Immature natural killer cell (primary cell): ENCODE measurements at regions not wholly inside any gene's neighbourhood (a gene's known extent, or its start where the extent isn't known, plus 50 kb on each side); places are given as distances from the start of the nearest gene placed in this dataset.

Experiments
- DNase-seq, 3 donors: peaks; one replicate each; pipeline ENCODE4 v3.0.0; 2022; ENCODE audit warnings: mixed read lengths in 1 of 3
- H3K27ac Mint-ChIP-seq, 6 donors: one replicate each; pipeline ENCODE4 v1.8.0; 2020; ENCODE audit warnings: mixed read lengths in 6 of 6, mild to moderate bottlenecking in 5 of 6, inconsistent platforms in 4 of 6, moderate library complexity in 3 of 6
- H3K27me3 Mint-ChIP-seq, 3 donors: one replicate each; pipeline ENCODE4 v1.8.0; 2020 to 2021; ENCODE audit warnings: low read depth in 3 of 3, mild to moderate bottlenecking in 3 of 3, mixed read lengths in 3 of 3, moderate library complexity in 3 of 3, inconsistent platforms in 1 of 3
- H3K36me3 Mint-ChIP-seq, 3 donors: one replicate each; pipeline ENCODE4 v1.8.0; 2020; ENCODE audit warnings: mixed read lengths in 3 of 3, inconsistent platforms in 2 of 3, mild to moderate bottlenecking in 2 of 3
- H3K4me1 Mint-ChIP-seq, 2 donors: one replicate each; pipeline ENCODE4 v1.8.0; 2020; ENCODE audit warnings: inconsistent platforms in 2 of 2, mild to moderate bottlenecking in 2 of 2, mixed read lengths in 2 of 2, moderate library complexity in 1 of 2
- H3K4me3 Mint-ChIP-seq, 5 donors: one replicate each; pipeline ENCODE4 v1.8.0; 2020; ENCODE audit warnings: mild to moderate bottlenecking in 5 of 5, mixed read lengths in 5 of 5, inconsistent platforms in 3 of 5, moderate library complexity in 3 of 5
- H3K9me3 Mint-ChIP-seq, 6 donors: one replicate each; pipeline ENCODE4 v1.8.0; 2020; ENCODE audit warnings: mild to moderate bottlenecking in 6 of 6, mixed read lengths in 6 of 6, inconsistent platforms in 4 of 6, moderate library complexity in 3 of 6

DNA sequence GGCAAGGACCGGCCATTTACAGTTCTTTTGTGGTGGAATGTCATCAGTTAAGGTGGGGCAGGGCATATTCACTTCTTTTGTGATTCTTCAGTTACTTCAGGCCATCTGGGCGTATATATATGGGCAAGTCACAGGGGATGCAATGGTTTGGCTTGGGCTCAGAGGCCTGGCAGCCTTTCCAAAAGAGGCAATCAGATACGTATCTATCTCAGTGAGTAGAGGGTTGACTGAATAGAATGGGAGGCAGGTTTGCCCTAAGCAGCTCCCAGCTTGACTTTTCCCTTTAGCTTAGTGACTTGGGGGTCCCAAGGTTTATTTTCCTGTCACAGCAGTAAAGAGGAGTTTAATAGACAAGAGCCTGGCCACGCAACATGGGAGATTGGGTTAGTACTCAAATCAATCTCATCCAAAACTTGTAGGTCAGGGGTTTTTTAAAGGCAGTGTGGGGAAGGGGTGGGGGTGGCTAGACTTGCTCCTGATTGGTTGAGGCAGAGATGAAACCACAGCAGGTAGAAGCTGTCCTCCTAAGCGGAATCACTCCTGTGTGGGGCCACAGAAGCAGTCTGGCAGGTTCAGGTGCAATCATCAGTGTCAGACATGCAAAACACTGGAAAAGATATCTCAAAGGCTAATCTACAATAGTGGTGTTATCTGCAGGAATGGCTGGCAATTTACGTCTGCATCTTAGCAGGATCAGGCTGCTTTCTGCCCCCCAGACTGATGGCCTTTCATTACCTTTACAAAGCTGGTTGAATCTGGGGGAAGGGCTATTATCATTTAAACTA, 112.9 kb downstream of the TLR5 start:
- Mint-ChIP-seq H3K36me3 (no peaks in the 10 kb centered on the region), H3K27me3 (peaks cover 0 to 9% (median 2%) of the 10 kb centered on the region in 3 donors), H3K9me3 (no peaks in the 10 kb centered on the region), H3K4me3 (no peak overlapping the region), H3K27ac (no peak overlapping the region), H3K4me1 (peaks cover 0 to 2% of the 10 kb centered on the region in 2 donors)
- no peak for DNase-seq

DNA sequence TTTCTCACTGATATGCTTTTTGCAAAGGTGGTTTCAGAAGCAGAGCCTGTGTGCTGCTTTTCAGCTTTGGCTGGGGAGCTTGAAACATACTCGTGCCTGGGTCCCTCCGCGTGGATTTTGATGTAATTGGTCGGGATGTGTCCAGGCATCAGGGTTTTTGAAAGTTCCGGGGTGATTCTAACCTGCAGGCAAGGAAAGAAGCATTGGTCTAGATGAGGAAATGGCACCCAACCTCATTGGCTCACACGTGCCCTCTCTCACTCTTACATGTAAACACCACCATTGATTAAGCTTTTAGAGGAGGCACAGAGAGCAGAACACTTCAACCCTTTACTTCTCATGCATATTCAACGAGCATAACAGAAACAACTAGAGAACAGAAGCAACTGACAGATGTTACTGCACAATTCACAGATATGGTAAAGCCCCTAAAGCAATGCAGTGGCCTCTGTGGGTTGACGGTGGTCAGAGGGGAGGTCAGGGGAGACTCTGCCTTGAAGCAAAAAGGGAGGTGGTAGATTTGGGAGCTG, 112.1 kb downstream of the TLR5 start:
- Mint-ChIP-seq H3K27ac (no peak overlapping the region), H3K4me1 (peaks cover 0 to 2% of the 10 kb centered on the region in 2 donors)

DNA sequence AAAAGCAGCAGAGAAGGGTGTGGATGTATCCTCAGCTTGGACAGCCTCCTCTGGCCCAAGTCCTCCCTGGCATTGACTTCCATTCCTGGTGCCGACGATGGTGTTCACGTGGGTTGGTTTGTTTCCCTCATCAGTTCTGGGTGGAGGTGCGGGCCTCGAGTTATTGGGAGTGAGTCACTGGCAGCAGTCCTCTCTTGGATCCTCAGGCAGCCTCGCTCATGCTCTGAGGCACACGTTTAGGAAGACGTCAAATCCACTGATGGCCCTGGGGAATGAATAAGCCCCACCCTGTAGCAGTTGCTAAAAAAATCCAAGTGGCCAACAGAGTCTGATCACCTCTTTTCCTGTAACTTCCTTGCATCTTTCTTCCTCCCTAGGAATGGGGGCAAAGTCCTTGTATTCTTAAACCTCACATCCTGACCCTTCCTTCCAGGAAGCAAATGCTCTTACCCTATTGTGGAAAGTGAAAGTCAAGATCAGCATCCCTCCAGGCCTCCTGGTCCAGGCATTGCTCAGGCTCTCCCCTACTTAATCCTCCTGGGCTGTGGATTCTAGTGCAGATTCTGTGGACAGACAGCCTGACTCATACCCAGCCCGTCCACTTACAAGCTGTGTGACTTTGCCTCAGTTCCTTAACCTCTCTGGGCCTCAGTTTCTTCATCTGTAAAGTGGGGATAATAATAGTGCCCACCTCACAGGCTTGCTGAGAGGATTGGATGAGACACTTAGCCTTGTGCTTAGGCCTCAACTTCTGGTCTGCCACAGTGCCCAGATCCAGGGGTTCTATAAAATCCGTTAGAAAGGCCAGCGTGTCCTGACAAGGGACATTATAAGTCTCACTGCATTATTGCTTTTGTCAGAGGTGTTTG, 111.1 kb downstream of the TLR5 start:
- Mint-ChIP-seq H3K4me3 (no peak overlapping the region), H3K9me3 (no peaks in the 10 kb centered on the region), H3K27me3 (peaks cover 0 to 9% (median 0%) of the 10 kb centered on the region in 3 donors), H3K36me3 (no peaks in the 10 kb centered on the region), H3K27ac (no peak overlapping the region), H3K4me1 (no peaks in the 10 kb centered on the region)
- no peak for DNase-seq

More for the DNA sequence above, 112.1 kb downstream of the TLR5 start:
- Mint-ChIP-seq H3K4me3 (no peak overlapping the region), H3K27me3 (peaks cover 0 to 9% (median 2%) of the 10 kb centered on the region in 3 donors), H3K9me3 (no peaks in the 10 kb centered on the region), H3K36me3 (no peaks in the 10 kb centered on the region)
- no peak for DNase-seq

DNA sequence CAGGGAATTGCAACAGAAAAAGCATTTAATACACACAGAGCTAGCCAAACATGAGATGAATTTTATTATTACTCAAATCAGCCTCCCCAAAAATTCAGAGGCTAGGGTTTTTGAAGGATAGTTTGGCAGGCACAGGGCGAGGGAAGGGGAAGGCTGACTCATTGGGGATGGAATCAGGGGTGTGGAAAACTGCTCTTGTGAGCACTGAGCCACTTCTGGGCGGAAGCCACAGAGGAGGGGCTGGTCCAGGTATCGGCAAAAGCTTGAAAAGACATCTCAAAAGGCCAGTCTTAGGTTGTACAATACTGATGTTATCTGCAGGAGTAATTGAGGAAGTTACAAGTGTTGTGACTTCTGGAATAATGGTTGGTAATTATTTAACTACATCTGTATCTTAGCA, 109.4 kb downstream of the TLR5 start:
- Mint-ChIP-seq H3K27ac (no peak overlapping the region), H3K36me3 (no peaks in the 10 kb centered on the region), H3K27me3 (peaks cover 0 to 9% (median 0%) of the 10 kb centered on the region in 3 donors), H3K4me3 (no peak overlapping the region), H3K4me1 (no peaks in the 10 kb centered on the region), H3K9me3 (no peaks in the 10 kb centered on the region)
- no peak for DNase-seq

GRCh38 chr1:223034270-223034798, 108.7 kb downstream of the TLR5 start:
- Mint-ChIP-seq H3K27ac (no peak overlapping the region), H3K4me3 (no peak overlapping the region), H3K36me3 (no peaks in the 10 kb centered on the region), H3K27me3 (peaks cover 0 to 8% (median 0%) of the 10 kb centered on the region in 3 donors), H3K9me3 (no peaks in the 10 kb centered on the region), H3K4me1 (no peaks in the 10 kb centered on the region)
- DNase-seq: no peak

DNA sequence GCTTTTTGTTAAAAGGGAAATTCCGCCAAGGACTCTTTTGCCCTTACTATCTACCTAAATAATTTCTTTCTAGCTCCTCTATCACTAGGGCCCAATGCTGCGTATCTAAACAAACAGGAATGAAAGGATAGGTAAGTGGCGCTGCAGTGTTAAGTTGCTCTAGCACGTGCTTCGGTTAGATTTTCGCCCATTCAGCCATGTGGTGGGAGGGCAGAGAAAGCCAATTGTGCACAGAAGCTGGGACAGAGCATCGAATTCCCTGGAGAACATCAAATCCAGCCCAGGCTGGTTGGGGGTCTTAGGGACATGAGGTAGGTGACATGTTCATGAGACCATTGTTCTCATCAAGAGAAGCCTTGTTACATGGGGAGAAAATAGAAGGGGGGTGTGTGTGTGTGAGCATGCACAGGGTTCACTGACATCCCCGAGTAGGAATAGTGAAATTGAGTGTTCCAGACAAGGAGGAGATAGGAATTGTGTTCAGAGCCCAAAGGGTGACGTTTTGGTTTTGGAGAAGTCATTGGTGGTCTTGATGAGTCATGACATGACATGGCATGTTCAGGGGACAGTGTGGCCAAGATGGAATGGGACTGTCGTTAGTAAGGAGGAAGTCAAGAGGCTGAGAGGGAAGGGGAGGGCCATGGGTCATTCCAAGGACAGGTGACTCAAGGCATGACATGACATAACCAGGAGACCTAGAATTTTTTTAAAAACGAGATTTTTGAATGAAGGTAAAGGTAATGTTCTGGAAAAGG, 107.1 kb downstream of the TLR5 start:
- H3K4me1 Mint-ChIP-seq: no peaks in the 10 kb centered on the region
- no peak overlapping the region for H3K27ac Mint-ChIP-seq
- no peaks in the 10 kb centered on the region for H3K9me3 Mint-ChIP-seq
- peaks cover 0 to 7% (median 0%) of the 10 kb centered on the region in 3 donors for H3K27me3 Mint-ChIP-seq
- no peaks in the 10 kb centered on the region for H3K36me3 Mint-ChIP-seq
- DNase-seq: no peak
- no peak overlapping the region for H3K4me3 Mint-ChIP-seq

DNA sequence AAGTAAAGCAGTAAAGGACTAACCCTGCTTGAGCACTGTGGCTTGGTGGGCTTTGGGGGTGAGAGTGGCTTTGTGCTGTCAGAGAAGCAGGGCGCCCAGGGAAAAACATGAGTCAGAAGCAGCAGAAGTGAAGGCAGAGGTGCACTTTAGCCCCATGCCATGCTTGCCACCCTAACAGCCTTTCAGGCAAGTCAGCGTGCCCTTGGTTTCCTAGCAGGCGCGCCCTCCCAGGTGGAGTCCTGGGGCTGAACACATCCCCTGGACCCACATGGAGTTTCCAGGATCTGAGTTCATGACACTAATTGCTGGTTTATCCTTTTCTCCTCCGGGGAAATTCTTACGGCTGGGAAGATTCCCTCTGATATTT, 106.6 kb downstream of the TLR5 start:
- Mint-ChIP-seq H3K9me3 (no peaks in the 10 kb centered on the region), H3K36me3 (no peaks in the 10 kb centered on the region), H3K27ac (no peak overlapping the region), H3K4me3 (no peak overlapping the region), H3K4me1 (no peaks in the 10 kb centered on the region), H3K27me3 (peaks cover 0 to 10% (median 0%) of the 10 kb centered on the region in 3 donors)
- DNase-seq: no peak

- H3K27me3 Mint-ChIP-seq: peaks cover 0 to 10% (median 0%) of the 10 kb centered on the region in 3 donors
- no peak overlapping the region for H3K27ac Mint-ChIP-seq
These were observed 105.2 kb downstream of the TLR5 start for GRCh38 chr1:223037845-223038244.

DNA sequence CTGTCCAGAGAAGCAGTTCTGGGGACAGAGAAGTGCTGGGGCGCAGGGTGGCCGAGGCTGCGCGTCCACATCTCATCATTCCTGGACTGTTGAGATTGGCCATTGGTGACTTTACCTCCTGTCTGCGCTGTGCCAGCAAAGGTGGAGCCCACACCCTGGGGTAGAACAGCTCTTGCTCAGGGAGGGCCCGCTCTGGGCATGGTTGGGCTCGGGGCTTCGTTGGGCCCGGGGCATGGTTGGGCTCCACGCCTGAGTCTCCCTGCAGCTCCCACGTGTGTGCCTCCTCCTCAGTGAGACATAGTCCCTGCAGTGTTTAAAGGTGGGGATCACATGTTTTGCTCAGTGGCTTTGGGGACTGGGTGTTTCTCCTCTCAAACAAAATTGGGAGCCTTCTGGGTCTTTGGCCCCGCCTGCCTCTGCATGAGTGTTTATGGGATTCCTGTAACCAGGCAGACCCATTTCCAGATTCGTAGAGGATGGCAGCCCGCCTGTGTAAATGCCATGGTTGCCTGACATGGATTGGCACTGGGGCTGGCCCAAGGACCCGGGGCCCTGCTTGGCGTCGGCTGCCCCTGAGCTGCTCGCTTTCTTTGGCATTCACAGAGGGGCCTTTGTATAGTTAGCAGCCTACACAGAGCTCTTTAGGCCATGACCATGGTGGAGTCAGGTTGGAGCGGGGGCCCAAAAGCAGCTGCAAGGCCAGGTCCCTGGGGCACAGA, 104.6 kb downstream of the TLR5 start:
- Mint-ChIP-seq H3K27me3 (peaks cover 0 to 6% (median 0%) of the 10 kb centered on the region in 3 donors), H3K9me3 (no peaks in the 10 kb centered on the region)

More at GRCh38 chr1:223037845-223038244, 105.2 kb downstream of the TLR5 start:
- H3K36me3 Mint-ChIP-seq: no peaks in the 10 kb centered on the region
- no peaks in the 10 kb centered on the region for H3K4me1 Mint-ChIP-seq
- H3K4me3 Mint-ChIP-seq: no peak overlapping the region
- H3K9me3 Mint-ChIP-seq: no peaks in the 10 kb centered on the region
- DNase-seq: no peak

DNA sequence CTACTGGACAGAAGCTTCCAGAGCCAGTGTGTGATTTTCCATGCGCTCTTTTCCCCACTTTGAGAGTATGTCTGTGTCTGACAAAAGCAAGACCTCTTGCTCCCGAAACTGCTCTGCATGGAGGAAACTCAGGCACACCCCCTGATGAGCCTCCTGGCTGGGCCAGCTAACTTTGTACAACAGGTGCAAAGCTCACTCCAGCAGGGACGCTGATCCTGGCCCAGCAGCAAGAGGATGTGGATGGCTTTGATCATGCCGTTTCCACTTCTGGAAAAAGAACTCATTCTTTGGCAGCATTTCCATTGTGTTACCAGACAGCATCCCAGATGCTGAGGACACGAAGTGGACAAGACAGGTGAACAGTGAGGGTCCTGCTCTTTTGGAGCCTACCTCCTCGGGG, 103.1 kb downstream of the TLR5 start:
- Mint-ChIP-seq H3K27me3 (peaks cover 0 to 3% (median 0%) of the 10 kb centered on the region in 3 donors), H3K36me3 (no peaks in the 10 kb centered on the region), H3K27ac (no peak overlapping the region), H3K4me3 (no peak overlapping the region), H3K4me1 (no peaks in the 10 kb centered on the region), H3K9me3 (no peaks in the 10 kb centered on the region)
- DNase-seq: no peak

More for the DNA sequence above, 104.6 kb downstream of the TLR5 start:
- H3K4me3 Mint-ChIP-seq: no peak overlapping the region
- H3K4me1 Mint-ChIP-seq: no peaks in the 10 kb centered on the region
- no peaks in the 10 kb centered on the region for H3K36me3 Mint-ChIP-seq
- DNase-seq: no peak
- no peak overlapping the region for H3K27ac Mint-ChIP-seq

DNA sequence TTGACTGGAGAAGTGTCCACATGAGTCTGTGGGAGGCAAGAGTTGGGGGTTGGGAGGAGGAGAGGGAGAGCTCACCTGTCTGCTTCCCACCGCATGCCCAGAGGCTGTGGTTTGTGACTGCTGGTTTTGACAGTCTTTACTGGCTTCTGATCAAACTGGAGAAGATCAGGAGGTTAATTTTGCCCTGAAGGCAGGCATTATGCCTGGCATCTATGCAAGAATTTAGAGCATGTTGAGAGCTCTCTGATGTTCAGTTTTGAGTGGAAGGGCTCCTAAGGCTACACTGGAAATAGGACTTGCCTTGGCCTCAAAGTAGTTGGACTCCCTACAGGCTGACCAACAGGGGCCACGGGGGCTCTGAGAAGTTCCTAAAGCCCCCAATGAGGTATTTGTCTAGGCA, 101.6 kb downstream of the TLR5 start:
- no peak for DNase-seq
- Mint-ChIP-seq H3K27me3 (peaks cover 0 to 4% (median 0%) of the 10 kb centered on the region in 3 donors), H3K4me1 (no peaks in the 10 kb centered on the region), H3K27ac (no peak overlapping the region), H3K9me3 (no peaks in the 10 kb centered on the region), H3K4me3 (no peak overlapping the region), H3K36me3 (no peaks in the 10 kb centered on the region)

GRCh38 chr1:223045164-223045957, 97.7 kb downstream of the TLR5 start:
- no peak overlapping the region for H3K27ac Mint-ChIP-seq
- peaks cover 0 to 1% (median 0%) of the 10 kb centered on the region in 6 donors for H3K9me3 Mint-ChIP-seq
- peaks cover 0 to 10% (median 5%) of the 10 kb centered on the region in 3 donors for H3K27me3 Mint-ChIP-seq
- no peak for DNase-seq
- no peaks in the 10 kb centered on the region for H3K36me3 Mint-ChIP-seq
- no peak overlapping the region for H3K4me3 Mint-ChIP-seq
- no peaks in the 10 kb centered on the region for H3K4me1 Mint-ChIP-seq
